T-helper 1 cell treated with Interleukin-12 subunit alpha and Interleukin-12 subunit beta and Interleukin-4 antibody, amounts not matched to agents 30 ng/mL and 1 ng/mL, for 36 hours (primary cell): ENCODE measurements at regions not wholly inside any gene's neighbourhood (a gene's known extent, or its start where the extent isn't known, plus 50 kb on each side); places are given as distances from the start of the nearest gene placed in this dataset.

Source experiments
- intact Hi-C: fragments of 100-400 bp; cut with micrococcal nuclease; formaldehyde crosslinking; loops from one replicate; pipeline ENCODE4 v1.15.1; 2024

GRCh38 chr2:164090533-164090932 is 354.7 kb upstream of the FIGN start:
- intact Hi-C loops, result no loop called here

GRCh38 chr2:164084066-164084465 is 348.3 kb upstream of the FIGN start:
- intact Hi-C loops, result no loop called here

GRCh38 chr2:164080486-164080885 is 344.7 kb upstream of the FIGN start:
- intact Hi-C loops, result no loop called here

GRCh38 chr2:164079258-164079657 is 343.4 kb upstream of the FIGN start:
- intact Hi-C loops, result no loop called here

GRCh38 chr2:164078421-164078820 is 342.6 kb upstream of the FIGN start:
- intact Hi-C loops, result no loop called here

GRCh38 chr2:164073101-164074074 is 337.6 kb upstream of the FIGN start:
- intact Hi-C loops, result no loop called here

GRCh38 chr2:164069540-164069939 is 333.7 kb upstream of the FIGN start:
- intact Hi-C loops, result loop anchor here (10.0 kb wide), 1 partner anchor 895 kb away; no protein-coding TSS in a partner anchor

- intact Hi-C loops, result loop anchor here (10.0 kb wide), 1 partner anchor 893 kb away; no protein-coding TSS in a partner anchor
Observed at GRCh38 chr2:164068063-164068462, 332.3 kb upstream of the FIGN start.

- intact Hi-C loops, result loop anchor here (10.0 kb wide), 1 partner anchor 891 kb away; no protein-coding TSS in a partner anchor
Observed at GRCh38 chr2:164066095-164066494, 330.3 kb upstream of the FIGN start.

- intact Hi-C loops, result loop anchor here (10.0 kb wide), 1 partner anchor 890 kb away; no protein-coding TSS in a partner anchor
Observed at GRCh38 chr2:164065038-164065437, 329.2 kb upstream of the FIGN start.

- intact Hi-C loops, result loop anchor here (2.0 to 10.0 kb wide), 2 partner anchors 714 to 886 kb away; no protein-coding TSS in a partner anchor
Observed at GRCh38 chr2:164061129-164061746, 325.4 kb upstream of the FIGN start.

- intact Hi-C loops, result loop anchor here (2.0 to 10.0 kb wide), 2 partner anchors 713 to 885 kb away; no protein-coding TSS in a partner anchor
Observed at GRCh38 chr2:164060031-164060430, 324.2 kb upstream of the FIGN start.

GRCh38 chr2:164055623-164056022 is 319.8 kb upstream of the FIGN start:
- intact Hi-C loops, result no loop called here

- intact Hi-C loops, result no loop called here
Observed at GRCh38 chr2:164054651-164055050, 318.8 kb upstream of the FIGN start.

- intact Hi-C loops, result no loop called here
Observed at GRCh38 chr2:164053021-164053420, 317.2 kb upstream of the FIGN start.

GRCh38 chr2:164052006-164052405 is 316.2 kb upstream of the FIGN start:
- intact Hi-C loops, result no loop called here

GRCh38 chr2:164048729-164049128 is 312.9 kb upstream of the FIGN start:
- intact Hi-C loops, result no loop called here

- intact Hi-C loops, result no loop called here
Observed at GRCh38 chr2:164046040-164046439, 310.2 kb upstream of the FIGN start.

- intact Hi-C loops, result no loop called here
Observed at GRCh38 chr2:164044622-164045021, 308.8 kb upstream of the FIGN start.

GRCh38 chr2:164039270-164039669 is 303.5 kb upstream of the FIGN start:
- intact Hi-C loops, result no loop called here

- intact Hi-C loops, result no loop called here
Observed at GRCh38 chr2:164032995-164033394, 297.2 kb upstream of the FIGN start.

GRCh38 chr2:164030623-164031022 is 294.8 kb upstream of the FIGN start:
- intact Hi-C loops, result no loop called here
